SH-SY5Y (cell line): ENCODE measurements at regions not wholly inside any gene's neighbourhood (a gene's known extent, or its start where the extent isn't known, plus 50 kb on each side); places are given as distances from the start of the nearest gene placed in this dataset.

Experiments
- GATA2 ChIP-seq: IDR thresholded peaks from 2 replicates; pipeline ENCODE4 v1.6.1; 2011; ENCODE audit warnings: mild to moderate bottlenecking, low read depth, low read length
- GATA3 ChIP-seq: IDR thresholded peaks from 2 replicates; pipeline ENCODE4 v1.6.1; 2011; ENCODE audit warnings: low read depth, mild to moderate bottlenecking, low read length, moderate library complexity

GRCh38 chr4:179095585-179096221, 1653.5 kb upstream of the AGA start:
- TF ChIP-seq GATA3 = no peak
- TF ChIP-seq GATA2 = no peak

- TF ChIP-seq GATA3 (no peak), GATA2 (no peak)
Measured at GRCh38 chr4:179097741-179098140, 1655.5 kb upstream of the AGA start.

- no peak for TF ChIP-seq GATA3
- TF ChIP-seq GATA2 = no peak
Measured at GRCh38 chr4:179110356-179110755, 1668.1 kb upstream of the AGA start.

- TF ChIP-seq GATA3 (no peak), GATA2 (no peak)
Measured at GRCh38 chr4:179110816-179111215, 1668.6 kb upstream of the AGA start.

- no peak for TF ChIP-seq GATA2
- TF ChIP-seq GATA3 = no peak
Measured at GRCh38 chr4:179112441-179113170, 1670.4 kb upstream of the AGA start.

- no peak for TF ChIP-seq GATA3
- TF ChIP-seq GATA2 = no peak
Measured at GRCh38 chr4:179114615-179115014, 1672.4 kb upstream of the AGA start.

- no peak for TF ChIP-seq GATA3
- TF ChIP-seq GATA2 = no peak
Measured at GRCh38 chr4:179116011-179116410, 1673.8 kb upstream of the AGA start.

GRCh38 chr4:179116581-179116980, 1674.3 kb upstream of the AGA start:
- TF ChIP-seq GATA2 (no peak), GATA3 (no peak)

GRCh38 chr4:179123084-179123483, 1680.8 kb upstream of the AGA start:
- TF ChIP-seq GATA2 (no peak), GATA3 (no peak)

GRCh38 chr4:179124419-179124818, 1682.2 kb upstream of the AGA start:
- TF ChIP-seq GATA3 (no peak), GATA2 (no peak)

- TF ChIP-seq GATA2 = no peak
- no peak for TF ChIP-seq GATA3
Measured at GRCh38 chr4:179124957-179125356, 1682.7 kb upstream of the AGA start.

- no peak for TF ChIP-seq GATA3
- TF ChIP-seq GATA2 = no peak
Measured at GRCh38 chr4:179125870-179126269, 1683.6 kb upstream of the AGA start.

GRCh38 chr4:179128299-179128698, 1686.1 kb upstream of the AGA start:
- TF ChIP-seq GATA2 = no peak
- no peak for TF ChIP-seq GATA3

- no peak for TF ChIP-seq GATA2
- no peak for TF ChIP-seq GATA3
Measured at GRCh38 chr4:179130122-179130714, 1688.0 kb upstream of the AGA start.
